ENCODE measurements at regions not wholly inside any gene's neighbourhood (a gene's known extent, or its start where the extent isn't known, plus 50 kb on each side); places are given as distances from the start of the nearest gene placed in this dataset.

DNA sequence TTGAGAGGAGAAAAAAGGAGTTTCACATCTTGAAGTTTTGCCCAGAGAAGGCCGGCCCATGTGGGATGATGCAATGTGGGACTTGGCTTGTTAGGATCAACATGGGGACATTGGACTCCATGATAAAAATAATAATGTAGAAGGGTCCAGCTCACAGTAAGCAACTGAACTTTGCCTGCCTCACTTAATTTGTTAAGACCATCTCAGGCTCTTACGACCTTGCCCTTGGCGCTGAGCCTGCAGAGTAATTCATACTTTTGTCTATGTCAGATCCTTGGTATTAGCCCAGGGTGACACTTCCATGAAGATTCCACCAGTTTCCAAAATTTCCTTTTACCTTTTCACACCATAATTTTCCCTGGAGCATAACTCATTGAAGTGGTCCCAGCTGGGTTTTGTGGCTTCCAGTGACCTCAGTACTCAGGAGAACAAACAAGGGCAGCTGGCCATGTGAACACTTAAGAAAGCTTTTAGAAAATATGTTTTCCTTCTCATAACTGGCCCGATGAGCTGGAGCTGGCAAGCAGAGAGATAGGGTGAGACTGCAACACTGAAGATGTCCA, 315.4 kb upstream of the RASGRP1 start:
- no peak for TF ChIP-seq CTCF (IDR thresholded peaks at IDR 0.05 in 8 of 11, conservative IDR thresholded peaks at IDR 0.05 in 3 of 11)
- no peak for TF ChIP-seq POLR2A (IDR thresholded peaks at IDR 0.05)

Measured in spleen (tissue), 7 donors.